Mucosa of descending colon (tissue), 3 donors: ENCODE measurements at regions not wholly inside any gene's neighbourhood (a gene's known extent, or its start where the extent isn't known, plus 50 kb on each side); places are given as distances from the start of the nearest gene placed in this dataset.

Experiments used
- ATAC-seq: fragments of 200-7000 bp; cut with Tn5 transposase; one replicate; pipeline ENCODE4 v1.9.1; 2020; ENCODE audit warnings: mild to moderate bottlenecking, moderate library complexity
- DNase-seq, 3 donors: peaks; one replicate each; pipeline ENCODE4 v3.0.0-alpha.2; 2020
- H3K36me3 ChIP-seq: fragments of 200-600 bp; one replicate; pipeline ENCODE4 v1.8.0; 2021; ENCODE audit warnings: low read depth, mild to moderate bottlenecking
- H3K4me1 ChIP-seq: fragments of 200-600 bp; one replicate; pipeline ENCODE4 v1.8.0; 2021; ENCODE audit warnings: low read depth, mild to moderate bottlenecking
- H3K4me3 ChIP-seq: fragments of 200-600 bp; one replicate; pipeline ENCODE4 v1.8.0; 2021; ENCODE audit warnings: mild to moderate bottlenecking
- H3K9me3 ChIP-seq: fragments of 200-600 bp; one replicate; pipeline ENCODE4 v1.8.0; 2021; ENCODE audit warnings: mild to moderate bottlenecking
- intact Hi-C, 2 donors: fragments of 100-400 bp; cut with DNase I in 1 of 2; cut with micrococcal nuclease in 1 of 2; formaldehyde crosslinking; loops; one replicate each; pipeline versions ENCODE4 v1.11.0 to v1.11.1; 2022; cut with DNase I, micrococcal nuclease
- TF ChIP-seq, protein P1 (sequence below): fragments of 200-600 bp; IDR thresholded peaks from one replicate; pipeline ENCODE4 v1.8.0; 2022; ENCODE audit warnings: antibody characterized with exemption, mild to moderate bottlenecking
- donor health status: DM: no; HTN: no; CAD: no; lungs with moderate emphysema.
- donor health status: DM: no; HTN: no; CAD: no.
- donor health status: DM: no; HTN: yes; CAD: no.

DNA sequence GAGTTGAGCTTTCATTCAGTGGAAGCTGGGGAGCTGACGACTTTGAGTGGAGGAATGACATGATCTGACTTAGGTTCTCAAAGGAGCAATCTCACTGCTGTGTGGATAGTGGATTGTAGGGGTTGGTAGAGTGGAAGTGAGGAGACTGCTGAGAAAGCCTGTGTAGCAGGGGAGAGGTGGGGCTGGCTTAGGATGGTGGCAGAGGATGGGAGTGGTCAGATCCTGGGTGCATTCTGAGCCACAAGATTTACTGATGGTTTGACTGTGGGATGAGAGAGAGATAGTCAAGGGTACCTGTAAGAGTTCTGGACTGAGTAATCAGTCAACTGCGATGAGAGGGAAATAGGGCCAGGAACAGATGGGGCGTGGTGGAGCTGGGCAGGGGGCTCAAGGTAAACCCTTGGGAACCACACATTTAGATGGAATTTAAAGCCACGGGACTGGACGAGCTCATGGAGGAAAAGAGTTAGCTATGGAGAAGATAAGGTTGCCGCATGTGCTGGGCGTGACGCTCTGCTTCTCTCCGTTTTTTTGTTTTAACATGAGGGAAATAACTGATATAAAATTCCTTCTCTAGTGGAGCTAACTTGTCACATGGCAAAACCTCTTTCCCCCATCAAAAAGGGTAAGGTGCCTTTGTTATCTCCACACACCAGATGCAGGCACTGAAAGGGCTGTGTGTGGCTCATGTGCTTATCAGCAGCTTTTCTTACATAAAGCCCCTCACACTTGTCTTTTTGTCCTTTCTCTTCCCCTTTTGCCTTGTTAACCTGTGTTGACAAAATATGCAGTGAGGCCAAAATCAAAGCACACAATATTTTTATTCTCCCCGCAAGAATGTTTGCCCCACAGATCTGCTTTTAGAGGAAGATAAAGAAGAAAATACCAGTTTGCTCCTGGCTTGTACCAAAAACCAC is 379.8 kb downstream of the TSN start:
- no peaks in the 10 kb centered on the region for H3K36me3 ChIP-seq
- H3K4me1 ChIP-seq, result no peaks in the 10 kb centered on the region
- DNase-seq (no peak), ATAC-seq (no peak)
- intact Hi-C loops, result no loop called here
- H3K4me3 ChIP-seq, result no peak overlapping the region
- H3K9me3 ChIP-seq, result no peaks in the 10 kb centered on the region
- TF ChIP-seq, protein P1, sequence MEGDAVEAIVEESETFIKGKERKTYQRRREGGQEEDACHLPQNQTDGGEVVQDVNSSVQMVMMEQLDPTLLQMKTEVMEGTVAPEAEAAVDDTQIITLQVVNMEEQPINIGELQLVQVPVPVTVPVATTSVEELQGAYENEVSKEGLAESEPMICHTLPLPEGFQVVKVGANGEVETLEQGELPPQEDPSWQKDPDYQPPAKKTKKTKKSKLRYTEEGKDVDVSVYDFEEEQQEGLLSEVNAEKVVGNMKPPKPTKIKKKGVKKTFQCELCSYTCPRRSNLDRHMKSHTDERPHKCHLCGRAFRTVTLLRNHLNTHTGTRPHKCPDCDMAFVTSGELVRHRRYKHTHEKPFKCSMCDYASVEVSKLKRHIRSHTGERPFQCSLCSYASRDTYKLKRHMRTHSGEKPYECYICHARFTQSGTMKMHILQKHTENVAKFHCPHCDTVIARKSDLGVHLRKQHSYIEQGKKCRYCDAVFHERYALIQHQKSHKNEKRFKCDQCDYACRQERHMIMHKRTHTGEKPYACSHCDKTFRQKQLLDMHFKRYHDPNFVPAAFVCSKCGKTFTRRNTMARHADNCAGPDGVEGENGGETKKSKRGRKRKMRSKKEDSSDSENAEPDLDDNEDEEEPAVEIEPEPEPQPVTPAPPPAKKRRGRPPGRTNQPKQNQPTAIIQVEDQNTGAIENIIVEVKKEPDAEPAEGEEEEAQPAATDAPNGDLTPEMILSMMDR, result no peak

DNA sequence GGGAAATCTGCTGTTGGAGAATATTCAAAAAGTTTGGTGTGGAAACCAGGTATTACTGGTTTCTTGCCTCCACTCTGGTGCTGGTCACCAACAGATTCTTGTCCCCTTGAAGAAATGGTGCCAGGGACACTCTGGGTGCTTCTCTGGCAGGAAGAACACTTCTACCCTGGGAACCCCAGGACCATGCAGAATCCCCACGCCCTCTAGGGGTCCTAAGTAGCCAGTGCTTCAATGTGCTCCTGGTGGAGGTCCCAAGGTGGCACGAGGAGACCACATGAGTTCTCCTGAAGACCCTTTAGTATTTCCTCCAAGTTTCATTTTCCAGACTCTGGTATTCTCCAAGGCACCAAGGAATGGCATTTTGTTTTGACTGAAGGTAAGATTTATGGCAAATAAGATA is 380.6 kb downstream of the TSN start:
- no peaks in the 10 kb centered on the region for H3K4me1 ChIP-seq
- no peaks in the 10 kb centered on the region for H3K9me3 ChIP-seq
- H3K36me3 ChIP-seq, result no peaks in the 10 kb centered on the region
- ATAC-seq (no peak), DNase-seq (no peak)
- intact Hi-C loops, result no loop called here
- TF ChIP-seq, protein P1, result no peak
- H3K4me3 ChIP-seq, result no peak overlapping the region

DNA sequence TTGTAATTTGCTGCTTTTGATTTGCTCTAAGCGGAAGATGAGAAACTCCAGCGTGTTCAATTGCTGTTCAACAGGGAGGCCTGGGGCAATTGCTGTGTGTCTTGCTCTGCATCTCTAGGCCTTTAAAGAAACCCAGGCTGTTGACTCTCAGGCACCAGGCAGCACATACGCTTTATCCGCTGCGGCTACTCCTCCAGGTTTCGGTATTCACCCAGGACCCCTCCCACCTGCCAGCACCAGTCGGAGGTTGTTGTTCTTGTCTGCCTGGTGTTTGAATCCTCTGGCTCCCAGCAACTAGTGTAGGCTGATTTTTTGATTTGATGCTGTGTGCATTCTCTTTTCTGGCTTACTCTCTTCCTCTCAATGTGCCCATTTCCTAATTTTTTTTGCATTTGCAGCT is 383.1 kb downstream of the TSN start:
- H3K9me3 ChIP-seq, result no peaks in the 10 kb centered on the region
- ATAC-seq, result no peak
- intact Hi-C loops, result no loop called here
- H3K4me1 ChIP-seq, result no peaks in the 10 kb centered on the region
- no peaks in the 10 kb centered on the region for H3K36me3 ChIP-seq
- no peak for DNase-seq
- TF ChIP-seq, protein P1, result no peak
- H3K4me3 ChIP-seq, result no peak overlapping the region

GRCh38 chr2:122139739-122140420 is 384.4 kb downstream of the TSN start:
- TF ChIP-seq, protein P1, result no peak
- no peaks in the 10 kb centered on the region for H3K9me3 ChIP-seq
- intact Hi-C loops, result no loop called here
- H3K36me3 ChIP-seq, result no peaks in the 10 kb centered on the region
- ATAC-seq (no peak), DNase-seq (no peak)
- H3K4me1 ChIP-seq, result no peaks in the 10 kb centered on the region
- no peak overlapping the region for H3K4me3 ChIP-seq

DNA sequence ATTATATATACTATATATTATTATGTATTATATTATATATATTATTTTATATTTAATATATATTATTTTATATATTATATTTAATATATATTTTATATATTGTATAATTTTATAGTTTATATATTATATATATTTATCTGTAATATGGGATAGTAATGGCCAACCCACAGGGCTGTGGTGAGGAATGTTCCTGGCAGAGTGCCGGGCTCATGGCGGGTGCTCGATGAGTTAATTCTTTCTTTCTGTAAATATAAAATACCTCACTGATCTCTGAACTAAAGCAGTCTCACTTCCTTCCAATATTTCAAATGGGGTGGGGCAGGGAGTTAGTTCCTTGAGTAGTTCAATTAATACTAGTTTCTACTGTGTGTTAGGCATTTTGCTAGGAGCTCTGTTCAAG is 389.4 kb downstream of the TSN start:
- ATAC-seq (no peak), DNase-seq (no peak)
- H3K4me3 ChIP-seq, result no peak overlapping the region
- no peaks in the 10 kb centered on the region for H3K36me3 ChIP-seq
- no peaks in the 10 kb centered on the region for H3K4me1 ChIP-seq
- TF ChIP-seq, protein P1, result no peak
- no peaks in the 10 kb centered on the region for H3K9me3 ChIP-seq
- intact Hi-C loops, result no loop called here
